T-cell (primary cell): ENCODE measurements at regions not wholly inside any gene's neighbourhood (a gene's known extent, or its start where the extent isn't known, plus 50 kb on each side); places are given as distances from the start of the nearest gene placed in this dataset.
"Not testable (repeated sequence)": the region's sequence is repeated elsewhere in the genome, so short reads cannot be mapped to it uniquely, and the experiment has no call there.

ENCODE experiments used
- ATAC-seq, 4 experiments: fragments of 200-7000 bp in 3 of 4; fragments of 150-1000 bp in 1 of 4; cut with Tn5 transposase; replicated peaks in 1 of 4; 1 replicate in 3 of 4; 2 replicates in 1 of 4; pipeline ENCODE4 v1.10.0; 2021; ENCODE audit warnings: moderate library complexity in 3 of 4, mild to moderate bottlenecking in 2 of 4, moderate number of reproducible peaks in 1 of 4
- CTCF ChIA-PET, 2 donors: fragments of 300-600 bp; sonication (Branson Sonifier 250); formaldehyde crosslinking; loops; one replicate each; lab custom pipeline; 2022; ENCODE audit warnings: antibody characterized with exemption in 2 of 2; lab: Charles Lee
- POLR2A ChIA-PET, 2 donors: fragments of 300-600 bp; sonication (Branson Sonifier 250); formaldehyde crosslinking; loops; one replicate each; lab custom pipeline; 2022; ENCODE audit warnings: antibody characterized with exemption in 2 of 2; lab: Charles Lee
- DNase-seq, 35 experiments: peaks; one replicate each; pipeline versions ENCODE4 v3.0.0 to v3.0.0-alpha.2; 2013 to 2023
- H3K27ac ChIP-seq: one replicate; pipeline ENCODE4 v1.5.1; 2013; ENCODE audit warnings: low read length
- H3K27me3 ChIP-seq, 2 experiments: replicated peaks in 1 of 2; 1 replicate in 1 of 2; 2 replicates in 1 of 2; pipeline versions ENCODE4 v1.6.1 to v1.7.0; 2013; ENCODE audit warnings: low read length in 1 of 2, mixed read lengths in 1 of 2; ENCODE audit not compliant: control insufficient read depth in 2 of 2, insufficient read depth in 2 of 2; ENCODE audit errors: extremely low read depth in 1 of 2
- H3K36me3 ChIP-seq, 2 donors: 1 replicate in 1 of 2; 2 replicates in 1 of 2; pipeline versions ENCODE4 v1.6.1 to v1.7.0; 2013; ENCODE audit warnings: low read length in 1 of 2; ENCODE audit not compliant: control insufficient read depth in 2 of 2, insufficient read depth in 1 of 2; ENCODE audit errors: extremely low read depth in 1 of 2
- H3K4me1 ChIP-seq, 2 experiments: 1 replicate in 1 of 2; 2 replicates in 1 of 2; pipeline versions ENCODE4 v1.6.1 to v1.7.0; 2013; ENCODE audit warnings: low read length in 2 of 2, mixed read lengths in 1 of 2; ENCODE audit not compliant: insufficient read depth in 2 of 2, control insufficient read depth in 1 of 2; ENCODE audit errors: extremely low read depth in 1 of 2
- H3K4me3 ChIP-seq, 2 donors: 1 replicate in 1 of 2; 2 replicates in 1 of 2; pipeline versions ENCODE4 v1.5.1 to v1.7.0; 2013; ENCODE audit warnings: mild to moderate bottlenecking in 2 of 2, low read length in 1 of 2, moderate library complexity in 1 of 2; ENCODE audit not compliant: control insufficient read depth in 1 of 2; ENCODE audit errors: extremely low read depth in 1 of 2
- H3K9me3 ChIP-seq: 2 replicates; pipeline ENCODE4 v1.7.0; 2013
- H3K27ac Mint-ChIP-seq, 2 donors: one replicate each; pipeline ENCODE4 v1.8.0; 2020 to 2021; ENCODE audit warnings: mild to moderate bottlenecking in 2 of 2, mixed read lengths in 2 of 2
- H3K27me3 Mint-ChIP-seq, 2 donors: one replicate each; pipeline ENCODE4 v1.8.0; 2021 to 2022; ENCODE audit warnings: mixed read lengths in 2 of 2
- H3K36me3 Mint-ChIP-seq: one replicate; pipeline ENCODE4 v1.8.0; 2021; ENCODE audit warnings: mixed read lengths
- H3K4me1 Mint-ChIP-seq, 3 donors: one replicate each; pipeline ENCODE4 v1.8.0; 2020 to 2022; ENCODE audit warnings: mixed read lengths in 3 of 3, mild to moderate bottlenecking in 1 of 3
- H3K4me3 Mint-ChIP-seq, 3 donors: one replicate each; pipeline ENCODE4 v1.8.0; 2020 to 2022; ENCODE audit warnings: mild to moderate bottlenecking in 3 of 3, mixed read lengths in 3 of 3, moderate library complexity in 3 of 3
- H3K9me3 Mint-ChIP-seq, 3 donors: one replicate each; pipeline ENCODE4 v1.8.0; 2020 to 2022; ENCODE audit warnings: mixed read lengths in 3 of 3
- WGBS: methylation state at CpG from one replicate; pipeline ENCODE4 v1.1.5; 2013; ENCODE audit warnings: missing lambda C conversion rate; ENCODE audit not compliant: insufficient coverage; 5-methylcytosine and 5-hydroxymethylcytosine counted together

DNA sequence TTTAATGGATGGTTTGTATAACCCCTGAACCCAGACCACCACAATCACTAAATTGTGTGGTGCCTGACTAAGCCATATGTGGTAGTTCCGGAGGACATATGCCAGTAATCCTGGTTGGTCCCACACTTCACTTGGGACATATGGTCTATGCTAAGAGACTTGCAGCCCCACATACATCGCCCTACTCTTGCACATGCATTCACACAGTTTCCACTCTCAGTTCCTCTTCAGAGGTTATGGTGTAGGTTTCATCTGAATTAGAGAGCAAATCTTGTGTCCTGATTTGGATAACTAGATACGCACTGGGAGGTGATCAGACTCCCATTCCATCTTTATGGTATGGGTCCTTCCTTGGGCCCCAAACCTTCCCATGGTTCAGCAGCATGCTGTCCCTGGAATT lies 169.8 kb downstream of the RBMY1J start:
- H3K27ac ChIP-seq, H3K36me3 ChIP-seq, POLR2A ChIA-PET, CTCF ChIA-PET, H3K4me1 Mint-ChIP-seq, DNase-seq, H3K27me3 Mint-ChIP-seq, H3K4me3 Mint-ChIP-seq, H3K4me3 ChIP-seq, H3K27ac Mint-ChIP-seq, H3K27me3 ChIP-seq, H3K4me1 ChIP-seq, H3K9me3 ChIP-seq, ATAC-seq, H3K36me3 Mint-ChIP-seq, H3K9me3 Mint-ChIP-seq: not testable (repeated sequence)
- no CpG with 5 or more reads among the region's 3 CpGs for WGBS

DNA sequence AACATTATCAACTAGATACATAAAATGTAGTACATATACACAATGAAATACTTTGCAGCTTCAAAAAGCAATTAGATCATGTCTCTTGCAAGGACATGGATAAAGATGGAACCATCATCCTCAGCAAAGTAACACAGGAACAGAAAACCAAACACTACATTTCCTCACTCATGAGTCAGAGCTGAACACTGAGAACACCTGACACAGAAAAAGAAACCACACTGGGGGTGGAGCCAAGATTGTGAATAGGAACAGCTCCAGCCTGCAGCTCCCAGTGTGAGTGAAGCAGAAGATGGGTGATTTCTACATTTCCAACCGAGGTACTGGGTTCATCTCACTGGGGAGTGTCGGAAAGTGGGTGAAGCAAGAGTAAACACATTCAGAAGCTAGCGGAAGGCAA lies 195.6 kb downstream of the RBMY1J start:
- H3K9me3 ChIP-seq, H3K36me3 Mint-ChIP-seq, H3K27me3 Mint-ChIP-seq, H3K36me3 ChIP-seq, H3K27ac ChIP-seq, POLR2A ChIA-PET, H3K4me1 Mint-ChIP-seq, H3K27ac Mint-ChIP-seq, ATAC-seq, H3K4me1 ChIP-seq, CTCF ChIA-PET, DNase-seq, H3K4me3 ChIP-seq, H3K27me3 ChIP-seq, H3K9me3 Mint-ChIP-seq, H3K4me3 Mint-ChIP-seq: not testable (repeated sequence)
- WGBS, result no CpG with 5 or more reads among the region's 3 CpGs

DNA sequence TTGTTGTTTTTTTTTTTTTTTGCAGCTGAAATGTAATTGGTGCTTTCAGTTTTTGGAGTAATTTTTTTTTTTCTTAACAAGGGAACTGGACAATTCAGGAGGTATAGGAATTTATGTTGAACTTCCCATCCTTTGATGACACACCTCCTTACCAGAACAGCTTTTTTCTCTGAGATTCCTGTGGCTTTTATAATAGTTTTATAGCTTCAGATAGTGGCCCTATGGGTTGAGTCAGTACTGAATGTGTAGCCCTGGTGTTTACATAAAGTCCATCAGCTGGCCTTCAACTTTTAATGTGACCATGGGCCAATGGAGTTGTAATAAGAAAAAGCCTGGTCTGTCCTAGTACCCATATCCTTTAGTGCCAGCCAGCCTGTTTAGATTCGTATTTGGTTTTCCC lies 201.8 kb downstream of the RBMY1J start:
- H3K27me3 ChIP-seq, H3K36me3 ChIP-seq, H3K9me3 ChIP-seq, H3K4me1 Mint-ChIP-seq, H3K4me3 Mint-ChIP-seq, H3K9me3 Mint-ChIP-seq, DNase-seq, H3K27ac Mint-ChIP-seq, H3K4me1 ChIP-seq, POLR2A ChIA-PET, CTCF ChIA-PET, ATAC-seq, H3K4me3 ChIP-seq, H3K27me3 Mint-ChIP-seq, H3K27ac ChIP-seq, H3K36me3 Mint-ChIP-seq: not testable (repeated sequence)
- WGBS, result no CpG with 5 or more reads among the region's 1 CpG

DNA sequence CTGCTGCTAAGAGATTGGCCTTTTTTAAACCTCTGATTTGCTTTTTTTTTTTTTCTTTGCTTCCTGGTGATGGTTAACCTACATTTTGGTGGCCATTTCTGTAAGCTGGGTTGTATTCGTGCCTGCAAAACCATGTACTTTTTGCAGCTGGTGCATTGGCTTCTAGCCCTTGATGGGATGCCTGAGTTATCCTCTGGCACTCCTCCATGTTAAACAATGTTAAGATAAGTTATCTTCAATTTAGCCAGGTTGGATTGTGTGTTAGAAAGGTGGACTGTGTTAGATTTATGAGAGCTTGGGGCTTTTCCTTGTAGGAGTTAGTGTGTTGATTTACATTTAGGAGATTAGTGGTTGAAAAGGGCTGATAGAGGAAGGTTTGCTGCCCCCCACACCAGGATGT lies 202.4 kb downstream of the RBMY1J start:
- H3K27ac Mint-ChIP-seq, H3K4me1 Mint-ChIP-seq, ATAC-seq, H3K27me3 Mint-ChIP-seq, H3K4me3 Mint-ChIP-seq, H3K9me3 ChIP-seq, POLR2A ChIA-PET, DNase-seq, H3K4me3 ChIP-seq, H3K27me3 ChIP-seq, H3K4me1 ChIP-seq, H3K36me3 ChIP-seq, H3K27ac ChIP-seq, H3K36me3 Mint-ChIP-seq, CTCF ChIA-PET, H3K9me3 Mint-ChIP-seq: not testable (repeated sequence)
- no CpG with 5 or more reads among the region's 1 CpG for WGBS

DNA sequence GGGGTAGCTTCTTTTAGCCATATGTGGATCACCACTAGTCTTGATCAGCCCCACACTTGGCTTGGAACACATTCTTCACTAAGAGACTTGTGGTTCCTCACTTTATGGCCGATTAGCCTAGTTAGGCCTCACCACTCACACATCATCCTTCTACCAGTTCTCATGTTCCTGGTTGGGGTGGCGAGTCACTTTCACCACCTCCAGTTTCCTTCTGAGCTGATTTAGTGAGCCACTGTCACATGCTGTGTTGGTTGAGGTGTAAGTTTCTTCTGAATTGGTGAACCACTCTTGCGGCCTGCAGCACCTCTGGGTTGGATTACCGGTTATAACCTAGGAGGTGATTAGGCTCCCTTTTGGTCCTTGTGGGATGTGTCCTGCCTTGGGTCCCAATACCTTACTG lies 203.7 kb downstream of the RBMY1J start:
- DNase-seq, H3K36me3 Mint-ChIP-seq, POLR2A ChIA-PET, H3K27me3 Mint-ChIP-seq, H3K27ac ChIP-seq, ATAC-seq, H3K27ac Mint-ChIP-seq, CTCF ChIA-PET, H3K4me3 Mint-ChIP-seq, H3K27me3 ChIP-seq, H3K9me3 ChIP-seq, H3K36me3 ChIP-seq, H3K4me1 Mint-ChIP-seq, H3K4me3 ChIP-seq, H3K9me3 Mint-ChIP-seq, H3K4me1 ChIP-seq: not testable (repeated sequence)
- no CpG with 5 or more reads among the region's 4 CpGs for WGBS

DNA sequence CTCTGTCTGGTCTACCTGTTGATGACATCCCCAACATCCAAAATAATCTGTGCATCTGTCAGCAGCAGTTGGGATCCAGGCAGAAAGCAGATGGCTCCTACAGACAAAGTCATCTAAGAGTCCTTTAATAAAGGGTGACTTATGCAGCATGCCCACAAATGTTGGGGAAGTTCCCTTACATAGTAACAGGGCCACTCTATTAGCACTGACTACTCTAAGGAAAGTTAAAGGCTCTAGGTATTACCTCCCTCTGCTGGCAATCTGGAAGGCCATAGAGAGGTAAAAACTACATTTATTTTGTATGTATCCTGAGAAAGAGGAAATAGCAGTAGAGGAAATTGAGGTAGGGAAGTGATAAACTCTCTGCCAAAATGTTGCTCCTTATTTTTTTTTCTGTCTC lies 209.6 kb downstream of the RBMY1J start:
- H3K4me3 ChIP-seq, DNase-seq, H3K36me3 Mint-ChIP-seq, H3K27me3 ChIP-seq, H3K4me1 ChIP-seq, POLR2A ChIA-PET, H3K9me3 Mint-ChIP-seq, H3K27ac ChIP-seq, H3K4me3 Mint-ChIP-seq, H3K9me3 ChIP-seq, CTCF ChIA-PET, H3K27ac Mint-ChIP-seq, H3K36me3 ChIP-seq, H3K4me1 Mint-ChIP-seq, ATAC-seq, H3K27me3 Mint-ChIP-seq: not testable (repeated sequence)
